ENCODE measurements at regions not wholly inside any gene's neighbourhood (a gene's known extent, or its start where the extent isn't known, plus 50 kb on each side); places are given as distances from the start of the nearest gene placed in this dataset.

- Histone ChIP-seq H3K56ac (replicated peaks; ENCODE audit: insufficient read length, low read depth, low read length) (no peak overlapping the region), H3K27ac (ENCODE audit: low read depth, low read length) (no peak overlapping the region), H2BK20ac (ENCODE audit: low read length) (no peak overlapping the region), H3K79me1 (ENCODE audit: low read depth, low read length) (no peaks in the 10 kb centered on the region), H3K27me3 (replicated peaks in 1 of 4; ENCODE audit: control insufficient read depth in 3 of 4, extremely low read depth in 1 of 4, insufficient read depth in 3 of 4, low read length in 3 of 4) (no peaks in the 10 kb centered on the region), H2BK120ac (replicated peaks; ENCODE audit: low read depth, low read length) (no peak overlapping the region), H4K20me1 (replicated peaks in 1 of 2; ENCODE audit: control insufficient read depth in 1 of 2, insufficient read depth in 2 of 2, low read length in 2 of 2) (no peaks in the 10 kb centered on the region), H3K18ac (ENCODE audit: extremely low read depth, low read length) (no peak overlapping the region), H4K5ac (ENCODE audit: insufficient read length, low read depth, low read length) (no peak overlapping the region), H3K14ac (ENCODE audit: insufficient read length) (no peak overlapping the region), H3K4me1 (replicated peaks in 1 of 4; ENCODE audit: control insufficient read depth in 3 of 4, insufficient read depth in 4 of 4, low read length in 3 of 4) (no peaks in the 10 kb centered on the region), H2BK15ac (ENCODE audit: low read length) (no peak overlapping the region), H2BK5ac (ENCODE audit: low read depth, low read length) (no peak overlapping the region), H4K8ac (ENCODE audit: extremely low read depth, insufficient read depth, low read length) (no peak overlapping the region), H3K23ac (ENCODE audit: insufficient read length) (no peak overlapping the region), H3K4me2 (ENCODE audit: insufficient read depth in 1 of 2, low read depth in 2 of 2, low read length in 2 of 2) (no peak overlapping the region), H2BK12ac (ENCODE audit: low read depth, low read length) (no peak overlapping the region), H3K4me3 (ENCODE audit: extremely low read depth in 1 of 4, insufficient read depth in 2 of 4, low read depth in 3 of 4, low read length in 4 of 4) (no peak overlapping the region), H3K23me2 (ENCODE audit: low read depth, low read length) (no peaks in the 10 kb centered on the region), H2AK5ac (ENCODE audit: low read depth, low read length) (no peak overlapping the region), H3K9ac (replicated peaks in 1 of 4; ENCODE audit: extremely low read depth in 1 of 4, low read depth in 3 of 4, low read length in 3 of 4) (no peak overlapping the region), H4K91ac (replicated peaks; ENCODE audit: insufficient read length, low read length) (no peak overlapping the region), H2AFZ (ENCODE audit: low read length) (no peak overlapping the region), H3K79me2 (ENCODE audit: control insufficient read depth in 1 of 2, insufficient read depth in 2 of 2, low read length in 2 of 2) (no peaks in the 10 kb centered on the region), H3K36me3 (ENCODE audit: control insufficient read depth in 2 of 4, insufficient read depth in 4 of 4, low read length in 3 of 4) (no peaks in the 10 kb centered on the region), H3K4ac (replicated peaks; ENCODE audit: insufficient read length, low read depth, low read length) (no peak overlapping the region), H3K9me3 (ENCODE audit: insufficient read depth in 2 of 2, low read depth in 1 of 2, low read length in 1 of 2) (no peaks in the 10 kb centered on the region)
- FAIRE-seq = no peak
- ChIA-PET CTCF (ENCODE audit: partially characterized antibody) (interaction anchor here (0.9 to 3.7 kb wide), 3 partner anchors 8 to 165 kb away, joined by 3 to 15 read pairs (median 3); no protein-coding TSS in a partner anchor), POLR2A (ENCODE audit: partially characterized antibody) (no interaction called here)
- no peak for DNase-seq (ENCODE audit: low read depth in 1 of 2, low spot score in 2 of 2)
- 94% methylated on average over 3 of the region's 3 CpGs; no CpG with 5 or more reads in 1 of the 2 experiments for WGBS, 2 experiments (ENCODE audit: extremely low coverage in 1 of 2, insufficient coverage in 1 of 2, insufficient read length in 1 of 2, insufficient replicate concordance in 2 of 2, low coverage in 1 of 2, low lambda C conversion rate in 2 of 2, missing lambda C conversion rate in 1 of 2)
- no peak for TF ChIP-seq EZH2 (IDR thresholded peaks at IDR 0.05; ENCODE audit: low read depth, low read length, severe bottlenecking)
Measured at GRCh38 chr11:19650467-19650866, 62.2 kb upstream of the NAV2 start.
